Central memory CD8-positive, alpha-beta T cell (primary cell): ENCODE measurements at regions not wholly inside any gene's neighbourhood (a gene's known extent, or its start where the extent isn't known, plus 50 kb on each side); places are given as distances from the start of the nearest gene placed in this dataset.

Source experiments
- ATAC-seq: fragments of 150-1000 bp; cut with Tn5 transposase; replicated peaks from 2 replicates; pipeline ENCODE4 v1.10.0; 2022; ENCODE audit warnings: mild to moderate bottlenecking, moderate FRiP score, moderate number of reproducible peaks; ENCODE audit not compliant: poor library complexity, severe bottlenecking; ENCODE audit errors: extremely low read depth
- DNase-seq, 2 donors: peaks; one replicate each; pipeline ENCODE4 v3.0.0; 2021; ENCODE audit warnings: low spot score in 2 of 2
- H3K27ac Mint-ChIP-seq: one replicate; pipeline ENCODE4 v1.8.0; 2022; ENCODE audit warnings: low read depth, mild to moderate bottlenecking, moderate library complexity, mixed read lengths
- H3K27me3 Mint-ChIP-seq: one replicate; pipeline ENCODE4 v1.8.0; 2022; ENCODE audit warnings: mixed read lengths
- H3K36me3 Mint-ChIP-seq: one replicate; pipeline ENCODE4 v1.8.0; 2022; ENCODE audit warnings: mild to moderate bottlenecking, moderate library complexity, mixed read lengths; ENCODE audit not compliant: insufficient read depth
- H3K4me1 Mint-ChIP-seq: one replicate; pipeline ENCODE4 v1.8.0; 2022; ENCODE audit warnings: mixed read lengths
- H3K4me3 Mint-ChIP-seq: one replicate; pipeline ENCODE4 v1.8.0; 2022; ENCODE audit warnings: mild to moderate bottlenecking, moderate library complexity, mixed read lengths
- H3K9me3 Mint-ChIP-seq: one replicate; pipeline ENCODE4 v1.8.0; 2022; ENCODE audit warnings: mixed read lengths

GRCh38 chr2:139854769-139855483, 1074.7 kb upstream of the NXPH2 start:
- no peak for DNase-seq

GRCh38 chr2:139850254-139850890, 1070.2 kb upstream of the NXPH2 start:
- DNase-seq (no peak), ATAC-seq (no peak)
- peaks cover 13% of the 10 kb centered on the region for H3K9me3 Mint-ChIP-seq
- H3K4me1 Mint-ChIP-seq = no peaks in the 10 kb centered on the region
- H3K36me3 Mint-ChIP-seq = no peaks in the 10 kb centered on the region
- no peaks in the 10 kb centered on the region for H3K27me3 Mint-ChIP-seq
- H3K4me3 Mint-ChIP-seq = no peak overlapping the region
- no peak overlapping the region for H3K27ac Mint-ChIP-seq

More at GRCh38 chr2:139854769-139855483, 1074.7 kb upstream of the NXPH2 start:
- ATAC-seq = no peak
- H3K27ac Mint-ChIP-seq = no peak overlapping the region
- H3K36me3 Mint-ChIP-seq = no peaks in the 10 kb centered on the region
- H3K9me3 Mint-ChIP-seq = peaks cover 20% of the 10 kb centered on the region
- no peaks in the 10 kb centered on the region for H3K27me3 Mint-ChIP-seq
- H3K4me3 Mint-ChIP-seq = no peak overlapping the region
- H3K4me1 Mint-ChIP-seq = no peaks in the 10 kb centered on the region

GRCh38 chr2:139836769-139837168, 1056.6 kb upstream of the NXPH2 start:
- no peak overlapping the region for H3K4me3 Mint-ChIP-seq
- no peaks in the 10 kb centered on the region for H3K36me3 Mint-ChIP-seq
- H3K27me3 Mint-ChIP-seq = no peaks in the 10 kb centered on the region
- peaks cover 23% of the 10 kb centered on the region for H3K9me3 Mint-ChIP-seq
- no peak for DNase-seq
- no peak for ATAC-seq
- H3K4me1 Mint-ChIP-seq = no peaks in the 10 kb centered on the region
- H3K27ac Mint-ChIP-seq = no peak overlapping the region

- Mint-ChIP-seq H3K9me3 (peaks cover 23% of the 10 kb centered on the region), H3K36me3 (no peaks in the 10 kb centered on the region), H3K4me1 (no peaks in the 10 kb centered on the region), H3K27me3 (no peaks in the 10 kb centered on the region), H3K4me3 (no peak overlapping the region), H3K27ac (no peak overlapping the region)
- DNase-seq (no peak), ATAC-seq (no peak)
These were observed 1054.9 kb upstream of the NXPH2 start for GRCh38 chr2:139835101-139835500.

GRCh38 chr2:139828011-139828410, 1047.8 kb upstream of the NXPH2 start:
- Mint-ChIP-seq H3K27ac (no peak overlapping the region), H3K9me3 (peaks cover 11% of the 10 kb centered on the region), H3K4me3 (no peak overlapping the region), H3K4me1 (no peaks in the 10 kb centered on the region), H3K36me3 (no peaks in the 10 kb centered on the region), H3K27me3 (no peaks in the 10 kb centered on the region)
- DNase-seq (no peak), ATAC-seq (no peak)

GRCh38 chr2:139825726-139826125, 1045.5 kb upstream of the NXPH2 start:
- Mint-ChIP-seq H3K9me3 (peaks cover 17% of the 10 kb centered on the region), H3K36me3 (no peaks in the 10 kb centered on the region), H3K27ac (no peak overlapping the region), H3K4me1 (no peaks in the 10 kb centered on the region), H3K4me3 (no peak overlapping the region), H3K27me3 (no peaks in the 10 kb centered on the region)
- DNase-seq (no peak), ATAC-seq (no peak)

GRCh38 chr2:139819273-139819796, 1039.1 kb upstream of the NXPH2 start:
- H3K27me3 Mint-ChIP-seq = no peaks in the 10 kb centered on the region
- H3K36me3 Mint-ChIP-seq = no peaks in the 10 kb centered on the region
- H3K4me3 Mint-ChIP-seq = no peak overlapping the region
- no peaks in the 10 kb centered on the region for H3K4me1 Mint-ChIP-seq
- ATAC-seq (no peak), DNase-seq (no peak)
- H3K27ac Mint-ChIP-seq = no peak overlapping the region
- peaks cover 30% of the 10 kb centered on the region for H3K9me3 Mint-ChIP-seq

GRCh38 chr2:139814458-139814857, 1034.3 kb upstream of the NXPH2 start:
- no peaks in the 10 kb centered on the region for H3K27me3 Mint-ChIP-seq
- no peak overlapping the region for H3K4me3 Mint-ChIP-seq
- H3K4me1 Mint-ChIP-seq = no peaks in the 10 kb centered on the region
- ATAC-seq = no peak
- H3K27ac Mint-ChIP-seq = no peak overlapping the region
- H3K9me3 Mint-ChIP-seq = peaks cover 26% of the 10 kb centered on the region
- DNase-seq = no peak
- no peaks in the 10 kb centered on the region for H3K36me3 Mint-ChIP-seq

- Mint-ChIP-seq H3K4me1 (no peaks in the 10 kb centered on the region), H3K36me3 (no peaks in the 10 kb centered on the region), H3K4me3 (no peak overlapping the region), H3K27ac (no peak overlapping the region), H3K9me3 (peaks cover 17% of the 10 kb centered on the region), H3K27me3 (no peaks in the 10 kb centered on the region)
- DNase-seq (no peak), ATAC-seq (no peak)
These were observed 1033.2 kb upstream of the NXPH2 start for GRCh38 chr2:139813340-139813739.

- no peaks in the 10 kb centered on the region for H3K27me3 Mint-ChIP-seq
- DNase-seq (no peak), ATAC-seq (no peak)
- no peak overlapping the region for H3K4me3 Mint-ChIP-seq
- H3K9me3 Mint-ChIP-seq = peaks cover 20% of the 10 kb centered on the region
- no peaks in the 10 kb centered on the region for H3K4me1 Mint-ChIP-seq
- H3K36me3 Mint-ChIP-seq = peaks cover 1% of the 10 kb centered on the region
- no peak overlapping the region for H3K27ac Mint-ChIP-seq
These were observed 1025.3 kb upstream of the NXPH2 start for GRCh38 chr2:139805441-139805840.

GRCh38 chr2:139798391-139798790, 1018.2 kb upstream of the NXPH2 start:
- no peak overlapping the region for H3K27ac Mint-ChIP-seq
- ATAC-seq (no peak), DNase-seq (no peak)
- H3K4me3 Mint-ChIP-seq = no peak overlapping the region
- no peaks in the 10 kb centered on the region for H3K27me3 Mint-ChIP-seq
- no peaks in the 10 kb centered on the region for H3K4me1 Mint-ChIP-seq
- no peaks in the 10 kb centered on the region for H3K36me3 Mint-ChIP-seq
- H3K9me3 Mint-ChIP-seq = peaks cover 27% of the 10 kb centered on the region

- Mint-ChIP-seq H3K27me3 (no peaks in the 10 kb centered on the region), H3K4me3 (no peak overlapping the region), H3K36me3 (no peaks in the 10 kb centered on the region), H3K4me1 (no peaks in the 10 kb centered on the region), H3K9me3 (peaks cover 29% of the 10 kb centered on the region), H3K27ac (no peak overlapping the region)
- DNase-seq = no peak
- ATAC-seq = no peak
These were observed 1010.9 kb upstream of the NXPH2 start for GRCh38 chr2:139790807-139791752.
